IPS-NIHi7 (cell line): ENCODE measurements at regions not wholly inside any gene's neighbourhood (a gene's known extent, or its start where the extent isn't known, plus 50 kb on each side); places are given as distances from the start of the nearest gene placed in this dataset.
"Not testable (repeated sequence)": the region's sequence is repeated elsewhere in the genome, so short reads cannot be mapped to it uniquely, and the experiment has no call there.

Source experiments
- DNase-seq: peaks from one replicate; pipeline ENCODE4 v3.0.0; 2012; ENCODE audit warnings: mixed read lengths; ENCODE audit errors: extremely low spot score

DNA sequence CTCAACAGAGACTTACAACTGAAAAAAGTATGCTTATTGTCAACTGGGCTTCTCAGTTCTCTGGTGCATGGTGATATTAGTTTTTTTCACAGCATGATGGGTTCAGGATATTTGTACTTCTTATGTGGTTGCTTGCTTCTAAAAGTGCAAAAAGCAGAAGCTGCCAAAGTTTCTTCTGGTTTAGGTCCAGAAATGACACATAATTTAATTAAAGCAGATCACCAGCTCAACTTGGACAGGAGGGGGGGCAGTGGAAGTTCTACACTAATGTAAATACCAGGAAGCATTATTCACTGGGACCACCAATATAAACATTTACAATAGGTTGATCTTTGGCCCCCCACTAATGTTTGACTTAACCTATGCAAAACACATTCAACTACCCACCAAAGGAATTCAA is 354.8 kb upstream of the BRINP3 start:
- no peak for DNase-seq

- DNase-seq, result no peak
These were observed 358.0 kb upstream of the BRINP3 start for GRCh38 chr1:190835658-190836057.

GRCh38 chr1:190837200-190837599 is 359.5 kb upstream of the BRINP3 start:
- not testable (repeated sequence) for DNase-seq

- no peak for DNase-seq
These were observed 360.2 kb upstream of the BRINP3 start for GRCh38 chr1:190837888-190838287.

DNA sequence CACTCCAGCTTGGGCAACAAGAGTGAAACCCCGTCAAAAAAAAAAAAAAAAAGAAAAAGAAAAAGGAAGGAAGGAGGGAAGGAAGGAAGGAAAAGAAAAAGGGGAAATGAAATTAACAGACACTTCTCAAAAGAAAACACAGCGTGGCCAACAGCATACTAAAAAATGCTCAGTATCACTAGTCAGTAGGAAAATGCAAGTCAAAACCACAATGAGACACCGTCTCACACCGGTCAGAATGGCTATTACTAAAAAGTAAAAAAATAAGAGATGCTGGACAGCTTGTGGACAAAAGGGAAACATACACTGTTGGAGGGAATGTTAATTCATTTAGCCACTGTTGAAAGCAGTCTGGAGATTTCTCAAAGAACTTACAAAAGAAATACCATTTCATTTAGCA is 369.5 kb upstream of the BRINP3 start:
- no peak for DNase-seq

- DNase-seq, result no peak
These were observed 371.7 kb upstream of the BRINP3 start for GRCh38 chr1:190849346-190849745.

DNA sequence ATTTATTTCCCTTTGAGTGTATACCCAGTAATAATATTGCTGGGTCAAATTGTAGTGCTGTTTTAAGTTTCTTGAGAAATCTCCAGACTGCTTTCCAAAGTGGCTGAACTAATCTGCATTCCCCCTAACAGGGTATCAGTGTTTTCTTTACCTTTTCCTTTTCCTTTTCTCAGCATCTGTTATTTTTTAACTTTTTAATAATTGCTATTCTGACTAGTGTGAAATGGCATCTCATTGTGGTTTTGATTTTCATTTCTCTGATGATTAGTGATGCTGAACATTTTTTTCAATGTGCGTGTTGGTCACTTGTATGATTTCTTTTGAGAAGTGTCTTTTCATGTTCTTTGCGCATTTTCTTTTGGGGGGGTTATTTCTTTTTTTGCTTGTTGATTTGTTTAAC is 374.9 kb upstream of the BRINP3 start:
- no peak for DNase-seq

DNA sequence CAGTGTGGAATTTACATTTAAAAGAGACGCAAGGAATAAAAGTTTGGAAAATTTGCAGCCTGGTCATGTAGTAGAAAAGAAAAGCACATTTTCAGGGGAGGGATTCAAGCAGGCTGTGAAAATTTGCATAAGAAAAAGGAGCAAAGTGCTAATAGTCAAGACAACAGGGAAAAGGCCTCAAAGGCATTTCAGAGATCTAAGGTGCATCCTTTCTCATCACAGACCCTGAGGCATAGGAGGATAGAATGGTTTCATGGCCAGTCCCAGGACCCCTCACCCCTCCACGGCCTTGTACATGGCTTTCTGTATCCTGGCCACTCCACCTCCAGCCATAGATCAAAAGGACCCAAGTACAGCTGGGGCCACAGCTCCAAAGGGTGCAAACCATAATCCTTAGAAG is 380.5 kb upstream of the BRINP3 start:
- no peak for DNase-seq

DNA sequence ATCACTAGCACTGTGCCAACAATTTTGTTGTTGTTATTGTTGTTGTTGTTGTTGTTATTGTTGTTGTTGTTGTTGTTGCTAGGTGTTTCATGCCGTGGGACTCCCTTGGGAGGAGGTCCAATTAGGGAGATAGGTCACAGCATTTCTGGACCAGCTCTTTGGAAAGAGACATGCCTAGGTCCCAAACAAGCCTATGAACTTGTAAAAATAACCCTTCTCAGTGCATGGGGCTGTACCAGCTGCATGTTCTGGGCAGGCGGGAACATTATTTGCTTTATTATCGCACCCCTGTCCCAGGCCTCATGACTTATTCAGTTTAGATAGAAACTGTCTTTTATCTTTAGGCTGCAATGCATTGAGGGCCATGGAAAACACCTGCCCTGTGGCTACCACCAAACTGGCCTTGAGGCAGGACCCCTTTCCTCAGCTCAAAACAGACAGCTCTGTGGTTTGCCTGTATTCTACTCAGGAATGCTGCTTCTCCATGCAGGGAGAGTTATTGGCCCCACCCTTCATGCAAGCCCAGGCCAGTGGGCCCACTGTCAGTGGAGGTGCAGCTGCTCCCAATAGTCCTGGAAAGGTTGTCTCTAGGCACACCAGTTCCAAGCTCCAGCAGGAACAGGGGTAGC is 386.5 kb upstream of the BRINP3 start:
- no peak for DNase-seq

GRCh38 chr1:190880352-190880751 is 402.7 kb upstream of the BRINP3 start:
- DNase-seq, result no peak

GRCh38 chr1:190881064-190881463 is 403.4 kb upstream of the BRINP3 start:
- DNase-seq, result no peak

GRCh38 chr1:190897233-190897632 is 419.6 kb upstream of the BRINP3 start:
- DNase-seq, result no peak

GRCh38 chr1:190904091-190904695 is 426.5 kb upstream of the BRINP3 start:
- DNase-seq, result no peak

- DNase-seq, result no peak
These were observed 428.6 kb upstream of the BRINP3 start for GRCh38 chr1:190906206-190906725.

- no peak for DNase-seq
These were observed 430.6 kb upstream of the BRINP3 start for GRCh38 chr1:190908246-190908645.

DNA sequence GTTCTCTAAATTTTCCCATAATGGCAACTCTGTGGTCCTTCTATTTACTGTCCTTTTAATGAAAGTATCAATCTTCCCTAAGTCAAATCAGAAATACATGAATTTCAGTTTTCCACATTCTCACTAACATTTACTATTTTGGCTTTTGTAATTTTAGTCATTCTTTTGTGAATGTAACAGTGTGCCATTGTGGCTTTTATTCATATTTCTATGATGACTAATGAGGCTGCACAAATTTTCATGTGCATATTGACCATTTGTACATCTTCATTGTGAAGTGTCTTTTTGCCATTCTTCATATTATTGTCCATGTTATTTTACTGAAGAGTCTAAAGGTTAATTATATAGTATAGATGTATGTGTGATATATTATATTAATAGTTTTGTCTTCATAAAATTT is 431.0 kb upstream of the BRINP3 start:
- DNase-seq, result no peak

DNA sequence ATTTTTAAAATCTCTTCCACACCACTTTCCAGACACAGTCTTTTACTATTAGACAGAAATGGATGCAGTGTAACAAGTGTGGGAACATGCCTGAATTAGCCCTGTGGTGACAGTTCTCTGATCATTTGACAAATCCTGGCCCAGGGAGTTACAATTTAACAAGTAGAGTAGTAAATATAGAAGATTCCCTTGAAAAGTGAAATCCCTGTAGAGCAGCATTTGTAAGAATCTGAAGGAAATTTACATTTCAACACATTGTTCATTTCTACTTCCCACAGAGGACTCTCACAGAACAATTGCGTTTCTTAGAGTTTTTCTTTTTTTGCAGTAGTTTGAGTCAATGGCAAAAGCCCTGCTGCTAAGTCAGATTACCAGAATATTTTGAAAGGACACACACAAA is 458.3 kb upstream of the BRINP3 start:
- DNase-seq, result no peak

DNA sequence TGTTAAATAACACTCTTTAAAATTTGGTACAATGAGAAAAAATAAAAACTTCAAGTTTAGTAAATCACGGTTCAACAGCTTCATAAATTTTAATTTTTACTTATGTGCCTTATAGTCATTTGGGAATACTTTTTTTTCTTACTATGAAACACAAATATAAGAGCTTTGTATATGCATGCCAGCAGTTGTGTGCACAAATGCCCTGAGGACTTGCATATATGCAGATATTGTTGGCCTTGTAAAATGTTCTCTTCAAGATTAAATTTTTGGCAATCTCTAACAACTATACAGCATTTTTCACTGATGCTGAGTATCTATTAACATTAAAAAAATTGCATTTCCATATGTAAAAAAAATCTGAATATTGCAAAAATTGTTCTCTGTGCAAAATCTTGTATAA is 458.7 kb upstream of the BRINP3 start:
- DNase-seq, result no peak

DNA sequence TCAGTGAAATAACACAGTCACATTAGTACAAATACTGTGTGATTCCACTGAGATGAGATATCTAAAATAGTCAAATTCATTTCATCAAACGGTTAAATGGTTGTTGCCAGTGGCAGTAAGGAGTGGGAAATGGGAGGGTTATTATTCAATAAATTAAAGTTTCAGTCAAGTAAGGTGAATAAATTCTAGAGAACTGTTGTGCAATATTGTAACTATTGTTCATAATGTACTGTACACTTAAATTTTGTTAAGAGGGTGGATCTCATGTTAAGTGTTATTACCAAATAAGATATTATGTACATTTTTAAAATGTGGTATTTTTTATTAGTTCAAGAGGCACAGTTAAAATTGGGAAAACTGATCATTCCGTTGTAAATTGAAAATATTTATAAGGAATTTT is 463.3 kb upstream of the BRINP3 start:
- DNase-seq, result no peak

DNA sequence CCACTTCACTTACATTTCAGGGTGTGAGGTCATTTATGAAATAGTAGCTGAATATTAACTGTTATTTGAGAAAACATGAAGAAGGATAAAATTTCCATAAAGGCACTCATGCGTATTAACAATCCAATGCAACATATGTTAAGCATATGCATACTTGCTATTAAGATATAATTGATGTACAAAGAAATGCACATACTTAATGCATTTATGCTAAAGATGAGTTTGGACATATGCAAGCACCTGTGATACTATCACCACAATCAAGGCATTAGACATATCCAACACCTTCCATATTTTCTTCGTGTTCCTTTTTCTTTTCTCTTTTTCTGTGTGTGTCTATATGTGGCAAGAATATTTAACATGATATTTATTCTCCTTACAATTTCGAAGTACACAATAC is 464.8 kb upstream of the BRINP3 start:
- no peak for DNase-seq

- not testable (repeated sequence) for DNase-seq
These were observed 466.1 kb upstream of the BRINP3 start for GRCh38 chr1:190943722-190944121.

DNA sequence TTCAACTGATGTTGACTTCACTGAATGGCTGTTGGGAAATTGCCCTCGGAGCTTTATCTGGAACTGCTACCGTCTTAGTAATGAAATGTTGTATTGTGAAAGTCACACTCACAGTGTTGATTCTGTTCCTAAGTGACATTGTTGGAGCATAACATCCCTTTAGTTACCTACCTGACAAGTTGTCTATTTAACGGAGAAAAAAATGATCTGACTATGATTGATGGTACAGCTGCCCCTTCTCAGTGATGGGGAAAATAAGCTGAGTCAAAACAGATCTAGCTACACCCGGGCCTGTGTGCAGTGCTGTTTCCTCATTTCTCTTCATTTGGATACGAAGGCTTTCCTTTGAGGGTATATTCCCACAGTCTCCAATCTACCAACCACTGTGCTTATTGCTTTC is 472.3 kb upstream of the BRINP3 start:
- DNase-seq, result no peak

- no peak for DNase-seq
These were observed 479.9 kb upstream of the BRINP3 start for GRCh38 chr1:190957565-190957964.

- DNase-seq, result no peak
These were observed 485.7 kb upstream of the BRINP3 start for GRCh38 chr1:190963321-190963720.
